ENCODE measurements at regions not wholly inside any gene's neighbourhood (a gene's known extent, or its start where the extent isn't known, plus 50 kb on each side); places are given as distances from the start of the nearest gene placed in this dataset.
A peak's percentile ranks its signal among the peaks of the same experiment; 100 is the strongest.
"Not testable (repeated sequence)": the region's sequence is repeated elsewhere in the genome, so short reads cannot be mapped to it uniquely, and the experiment has no call there.

DNA sequence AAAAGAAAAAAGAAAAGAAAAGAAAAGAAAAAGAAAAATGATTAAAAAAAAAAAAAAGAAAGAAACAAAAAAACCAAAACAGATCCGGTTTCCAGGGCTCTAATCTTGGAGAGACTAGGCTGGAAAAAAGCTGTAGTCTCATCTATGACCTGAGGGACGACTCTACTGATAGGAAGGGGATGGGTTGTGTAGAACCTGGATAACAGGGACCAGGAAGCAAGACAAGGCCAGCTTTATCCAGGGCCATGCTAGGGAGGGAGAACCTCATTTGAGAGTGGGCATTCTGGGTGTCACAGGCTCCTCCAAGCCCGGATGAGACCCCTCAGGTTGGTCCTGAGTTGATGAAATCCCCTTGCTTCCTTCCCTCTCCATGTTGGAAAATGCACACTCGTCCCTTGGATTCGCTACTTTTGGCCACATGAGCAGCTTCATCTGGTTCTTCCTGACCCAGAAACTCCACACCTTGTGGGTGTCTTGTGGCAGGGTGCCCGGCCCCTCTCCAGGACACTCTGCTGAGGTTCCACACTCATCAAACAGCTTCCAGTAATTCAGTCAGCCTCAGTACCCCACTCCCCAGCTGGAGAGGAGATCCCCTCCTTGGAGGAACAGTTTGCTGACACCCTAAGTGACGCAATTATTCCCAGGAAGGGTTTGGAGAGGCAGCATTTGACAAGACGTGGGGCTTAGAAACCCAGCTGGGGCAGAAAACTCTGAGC, 71.1 kb upstream of the LHFPL2 start:
- Histone ChIP-seq H3K27me3 (ENCODE audit: insufficient read depth, low read length, poor library complexity) (no peaks in the 10 kb centered on the region), H3K56ac (ENCODE audit: low read length) (peak overlapping the region; percentile 15), H2BK5ac (ENCODE audit: low read length) (no peak overlapping the region), H2BK120ac (ENCODE audit: low read depth, low read length) (no peak overlapping the region), H3K4me3 (ENCODE audit: low read length) (no peak overlapping the region), H3K4ac (ENCODE audit: low read depth, low read length) (no peak overlapping the region), H3K4me2 (ENCODE audit: low read length) (no peak overlapping the region), H2AK5ac (ENCODE audit: low read length) (no peak overlapping the region), H3K9ac (ENCODE audit: low read length) (no peak overlapping the region), H4K8ac (ENCODE audit: low read depth, low read length) (no peak overlapping the region), H3K79me2 (ENCODE audit: control insufficient read depth, insufficient read depth, low read length) (no peaks in the 10 kb centered on the region), H3K18ac (ENCODE audit: low read length) (no peak overlapping the region), H3K27ac (ENCODE audit: low read depth, low read length) (no peak overlapping the region), H3K4me1 (ENCODE audit: control insufficient read depth, low read depth, low read length) (no peaks in the 10 kb centered on the region), H3K79me1 (ENCODE audit: low read length) (no peaks in the 10 kb centered on the region), H4K5ac (ENCODE audit: low read length) (no peak overlapping the region), H2BK15ac (replicated peaks; ENCODE audit: low read depth) (no peak overlapping the region), H3K23ac (ENCODE audit: low read length) (no peak overlapping the region), H3K36me3 (ENCODE audit: control insufficient read depth, insufficient read depth, low read length) (no peaks in the 10 kb centered on the region)
- WGBS (ENCODE audit: extremely low coverage, insufficient coverage, low lambda C conversion rate), result no CpG with 5 or more reads among the region's 8 CpGs
- no peak for DNase-seq

DNA sequence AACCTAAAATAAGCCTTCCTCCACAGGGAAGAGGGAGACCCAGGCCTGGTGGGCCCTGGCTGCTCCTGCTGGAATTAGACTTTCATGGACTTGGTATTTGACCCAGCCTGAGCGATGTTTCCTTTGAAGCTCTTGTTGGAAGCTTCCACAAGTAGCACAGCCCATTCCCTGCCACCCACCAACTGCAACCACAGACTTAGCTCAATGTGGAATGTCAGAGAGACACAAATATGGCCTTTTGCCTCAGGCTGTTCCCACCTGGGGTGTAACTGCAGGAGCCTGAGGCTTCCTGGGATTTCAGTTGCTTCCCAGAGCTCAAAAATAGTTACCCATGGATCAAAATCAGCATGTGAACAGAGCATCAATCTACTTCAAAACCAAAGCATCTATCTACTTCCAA, 70.3 kb upstream of the LHFPL2 start:
- Histone ChIP-seq H3K4me1 (ENCODE audit: control insufficient read depth, low read depth, low read length) (no peaks in the 10 kb centered on the region), H3K27me3 (ENCODE audit: insufficient read depth, low read length, poor library complexity) (no peaks in the 10 kb centered on the region), H4K8ac (ENCODE audit: low read depth, low read length) (no peak overlapping the region), H2BK15ac (replicated peaks; ENCODE audit: low read depth) (no peak overlapping the region), H3K79me2 (ENCODE audit: control insufficient read depth, insufficient read depth, low read length) (no peaks in the 10 kb centered on the region), H4K5ac (ENCODE audit: low read length) (no peak overlapping the region), H3K4ac (ENCODE audit: low read depth, low read length) (no peak overlapping the region), H3K36me3 (ENCODE audit: control insufficient read depth, insufficient read depth, low read length) (no peaks in the 10 kb centered on the region), H3K18ac (ENCODE audit: low read length) (no peak overlapping the region), H2BK120ac (ENCODE audit: low read depth, low read length) (no peak overlapping the region), H3K9ac (ENCODE audit: low read length) (no peak overlapping the region), H2BK5ac (ENCODE audit: low read length) (no peak overlapping the region), H2AK5ac (ENCODE audit: low read length) (no peak overlapping the region), H3K27ac (ENCODE audit: low read depth, low read length) (no peak overlapping the region), H3K56ac (ENCODE audit: low read length) (no peak overlapping the region), H3K4me2 (ENCODE audit: low read length) (no peak overlapping the region), H3K4me3 (ENCODE audit: low read length) (no peak overlapping the region), H3K23ac (ENCODE audit: low read length) (no peak overlapping the region), H3K79me1 (ENCODE audit: low read length) (no peaks in the 10 kb centered on the region)
- WGBS (ENCODE audit: extremely low coverage, insufficient coverage, low lambda C conversion rate), result no CpG with 5 or more reads among the region's 1 CpG
- DNase-seq, result no peak

DNA sequence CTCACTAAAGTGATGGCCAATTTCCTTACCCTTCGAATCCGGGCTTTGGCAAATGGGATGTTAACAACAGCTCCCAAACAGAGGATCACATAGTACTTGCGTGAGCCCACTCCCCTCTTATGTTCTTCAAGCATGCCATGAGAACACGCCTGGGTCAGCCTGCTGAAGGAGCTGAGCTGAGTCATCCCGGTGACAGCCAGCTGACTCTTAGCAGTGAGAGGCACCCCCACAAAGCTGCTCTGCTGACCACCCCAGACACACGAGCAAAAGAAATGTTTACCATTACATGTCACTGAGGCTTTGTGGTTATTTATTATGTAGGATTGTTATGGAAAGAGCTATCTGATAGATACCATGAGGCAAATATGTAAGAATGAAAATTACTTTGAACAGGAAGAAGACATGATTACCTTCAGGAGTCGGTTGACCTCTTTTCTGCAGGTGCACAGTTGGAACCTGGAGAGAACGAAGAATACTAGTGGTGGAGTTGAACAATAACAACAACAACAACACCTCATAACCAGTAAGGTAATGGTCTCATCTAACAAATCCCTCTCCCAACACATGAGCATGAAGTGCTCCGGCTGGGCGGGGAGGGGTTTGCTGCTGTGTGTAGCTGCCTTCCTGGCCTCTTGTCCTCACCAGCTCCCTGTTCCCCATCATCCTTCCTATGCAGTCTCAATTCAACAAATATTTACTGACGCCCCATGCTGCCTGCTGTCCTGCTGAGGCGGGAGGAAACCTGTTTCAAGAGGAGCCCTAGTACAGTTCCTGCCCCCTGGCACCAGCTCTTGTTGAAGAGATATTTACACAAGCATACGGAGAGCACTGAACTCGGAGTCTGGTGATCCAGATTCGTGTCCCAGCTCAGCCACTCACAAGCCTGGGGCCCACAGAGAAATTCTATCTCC, 69.4 kb upstream of the LHFPL2 start:
- no peak for DNase-seq
- H3K79me2 ChIP-seq (ENCODE audit: control insufficient read depth, insufficient read depth, low read length), result no peaks in the 10 kb centered on the region
- no peak overlapping the region for H3K27ac ChIP-seq (ENCODE audit: low read depth, low read length)
- no peak overlapping the region for H3K4me2 ChIP-seq (ENCODE audit: low read length)
- H2BK120ac ChIP-seq (ENCODE audit: low read depth, low read length), result no peak overlapping the region
- no peaks in the 10 kb centered on the region for H3K27me3 ChIP-seq (ENCODE audit: insufficient read depth, low read length, poor library complexity)
- no peak overlapping the region for H3K56ac ChIP-seq (ENCODE audit: low read length)
- no peak overlapping the region for H3K18ac ChIP-seq (ENCODE audit: low read length)
- no peak overlapping the region for H4K8ac ChIP-seq (ENCODE audit: low read depth, low read length)
- H3K9ac ChIP-seq (ENCODE audit: low read length), result no peak overlapping the region
- H3K4me3 ChIP-seq (ENCODE audit: low read length), result no peak overlapping the region
- no peak overlapping the region for H2AK5ac ChIP-seq (ENCODE audit: low read length)
- H3K4ac ChIP-seq (ENCODE audit: low read depth, low read length), result no peak overlapping the region
- H3K79me1 ChIP-seq (ENCODE audit: low read length), result no peaks in the 10 kb centered on the region
- H2BK15ac ChIP-seq (replicated peaks; ENCODE audit: low read depth), result no peak overlapping the region
- no peak overlapping the region for H3K23ac ChIP-seq (ENCODE audit: low read length)
- no peaks in the 10 kb centered on the region for H3K4me1 ChIP-seq (ENCODE audit: control insufficient read depth, low read depth, low read length)
- no peak overlapping the region for H2BK5ac ChIP-seq (ENCODE audit: low read length)
- WGBS (ENCODE audit: extremely low coverage, insufficient coverage, low lambda C conversion rate), result no CpG with 5 or more reads among the region's 15 CpGs
- no peaks in the 10 kb centered on the region for H3K36me3 ChIP-seq (ENCODE audit: control insufficient read depth, insufficient read depth, low read length)
- H4K5ac ChIP-seq (ENCODE audit: low read length), result no peak overlapping the region

DNA sequence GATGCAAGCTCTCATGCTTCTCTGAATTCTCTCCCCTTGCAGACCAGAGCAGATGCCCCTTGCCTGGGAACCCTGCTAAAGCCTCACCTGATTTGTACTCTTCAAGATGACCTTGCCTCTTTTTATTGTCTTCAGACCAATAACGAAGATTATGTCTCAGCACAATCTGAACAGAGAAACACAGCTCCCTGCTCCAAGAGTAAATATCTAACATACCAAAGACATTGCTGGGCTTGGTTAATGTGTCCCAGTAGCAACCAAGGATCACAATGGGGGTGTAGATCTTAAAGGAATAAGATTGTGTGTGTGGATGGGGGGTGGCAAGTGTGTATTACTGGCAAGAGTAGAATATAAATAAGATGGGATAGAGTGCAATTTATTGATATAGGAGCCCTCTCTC, 67.6 kb upstream of the LHFPL2 start:
- Histone ChIP-seq H4K8ac (ENCODE audit: low read depth, low read length) (no peak overlapping the region), H3K9ac (ENCODE audit: low read length) (no peak overlapping the region), H3K4me2 (ENCODE audit: low read length) (no peak overlapping the region), H3K18ac (ENCODE audit: low read length) (no peak overlapping the region), H3K56ac (ENCODE audit: low read length) (no peak overlapping the region), H3K36me3 (ENCODE audit: control insufficient read depth, insufficient read depth, low read length) (no peaks in the 10 kb centered on the region), H3K27me3 (ENCODE audit: insufficient read depth, low read length, poor library complexity) (no peaks in the 10 kb centered on the region), H3K27ac (ENCODE audit: low read depth, low read length) (no peak overlapping the region), H2BK5ac (ENCODE audit: low read length) (no peak overlapping the region), H3K4ac (ENCODE audit: low read depth, low read length) (no peak overlapping the region), H3K4me3 (ENCODE audit: low read length) (no peak overlapping the region), H4K5ac (ENCODE audit: low read length) (no peak overlapping the region), H3K23ac (ENCODE audit: low read length) (no peak overlapping the region), H3K79me1 (ENCODE audit: low read length) (no peaks in the 10 kb centered on the region), H2BK15ac (replicated peaks; ENCODE audit: low read depth) (no peak overlapping the region), H3K79me2 (ENCODE audit: control insufficient read depth, insufficient read depth, low read length) (no peaks in the 10 kb centered on the region), H3K4me1 (ENCODE audit: control insufficient read depth, low read depth, low read length) (no peaks in the 10 kb centered on the region), H2BK120ac (ENCODE audit: low read depth, low read length) (no peak overlapping the region), H2AK5ac (ENCODE audit: low read length) (no peak overlapping the region)
- no CpG with 5 or more reads among the region's 1 CpG for WGBS (ENCODE audit: extremely low coverage, insufficient coverage, low lambda C conversion rate)
- DNase-seq, result no peak

DNA sequence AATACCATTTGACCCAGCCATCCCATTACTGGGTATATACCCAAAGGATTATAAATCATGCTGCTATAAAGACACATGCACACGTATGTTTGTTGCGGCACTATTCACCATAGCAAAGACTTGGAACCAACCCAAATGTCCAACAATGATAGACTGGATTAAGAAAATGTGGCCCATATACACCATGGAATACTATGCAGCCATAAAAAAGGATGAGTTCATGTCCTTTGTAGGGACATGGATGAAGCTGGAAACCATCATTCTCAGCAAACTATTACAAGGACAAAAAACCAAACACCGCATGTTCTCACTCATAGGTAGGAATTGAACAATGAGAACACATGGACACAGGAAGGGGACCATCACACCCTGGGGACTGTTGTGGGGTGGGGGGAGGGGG, 66.8 kb upstream of the LHFPL2 start:
- H3K36me3 ChIP-seq (ENCODE audit: control insufficient read depth, insufficient read depth, low read length); H2BK5ac ChIP-seq (ENCODE audit: low read length); H3K79me2 ChIP-seq (ENCODE audit: control insufficient read depth, insufficient read depth, low read length); H3K79me1 ChIP-seq (ENCODE audit: low read length); H2BK120ac ChIP-seq (ENCODE audit: low read depth, low read length); H3K27ac ChIP-seq (ENCODE audit: low read depth, low read length); H3K56ac ChIP-seq (ENCODE audit: low read length); H3K23ac ChIP-seq (ENCODE audit: low read length); H3K4me1 ChIP-seq (ENCODE audit: control insufficient read depth, low read depth, low read length); H2AK5ac ChIP-seq (ENCODE audit: low read length); H4K8ac ChIP-seq (ENCODE audit: low read depth, low read length); H2BK15ac ChIP-seq (replicated peaks; ENCODE audit: low read depth); H3K4me3 ChIP-seq (ENCODE audit: low read length); H3K9ac ChIP-seq (ENCODE audit: low read length); H3K18ac ChIP-seq (ENCODE audit: low read length); H3K4ac ChIP-seq (ENCODE audit: low read depth, low read length); H3K27me3 ChIP-seq (ENCODE audit: insufficient read depth, low read length, poor library complexity); H3K4me2 ChIP-seq (ENCODE audit: low read length); DNase-seq; H4K5ac ChIP-seq (ENCODE audit: low read length): not testable (repeated sequence)
- WGBS (ENCODE audit: extremely low coverage, insufficient coverage, low lambda C conversion rate), result no CpG with 5 or more reads among the region's 3 CpGs

Data from mesendoderm (in vitro differentiated cells).